Upper lobe of left lung (tissue), 6 donors: ENCODE measurements at regions not wholly inside any gene's neighbourhood (a gene's known extent, or its start where the extent isn't known, plus 50 kb on each side); places are given as distances from the start of the nearest gene placed in this dataset.

Experiments
- ATAC-seq, 2 donors: fragments of 200-7000 bp; cut with Tn5 transposase; one replicate each; pipeline ENCODE4 v1.9.1; 2022; ENCODE audit warnings: mild to moderate bottlenecking in 2 of 2, moderate library complexity in 2 of 2; ENCODE audit not compliant: low FRiP score in 2 of 2
- DNase-seq, 2 donors: peaks; one replicate each; pipeline ENCODE4 v3.0.0-alpha.2; 2019 to 2020
- H3K27ac ChIP-seq, 4 donors: fragments of 200-600 bp; sonication (generic); one replicate each; pipeline ENCODE4 v1.5.1; 2016 to 2019
- H3K27me3 ChIP-seq, 4 donors: fragments of 200-600 bp; sonication (generic); one replicate each; pipeline ENCODE4 v1.5.1; 2017 to 2019
- H3K36me3 ChIP-seq, 4 donors: fragments of 200-600 bp; sonication (generic); one replicate each; pipeline ENCODE4 v1.5.1; 2016 to 2019
- H3K4me1 ChIP-seq, 4 donors: fragments of 200-600 bp; sonication (generic); one replicate each; pipeline ENCODE4 v1.5.1; 2018 to 2019
- H3K4me3 ChIP-seq, 4 donors: fragments of 200-600 bp; sonication (generic); one replicate each; pipeline ENCODE4 v1.5.1; 2017 to 2019; ENCODE audit warnings: mild to moderate bottlenecking in 2 of 4, moderate library complexity in 1 of 4
- H3K9me3 ChIP-seq, 4 donors: fragments of 200-600 bp; sonication (generic); one replicate each; pipeline ENCODE4 v1.5.1; 2018 to 2019
- EP300 ChIP-seq, 4 donors: sonication (generic); formaldehyde crosslinking; IDR thresholded peaks; one replicate each; pipeline ENCODE4 v1.5.1; 2017; ENCODE audit warnings: antibody characterized with exemption in 4 of 4, control low read depth in 2 of 4
- POLR2A ChIP-seq, 4 donors: fragments of 450-650 bp; IDR thresholded peaks; one replicate each; pipeline ENCODE4 v1.5.1; 2016 to 2017; ENCODE audit warnings: antibody characterized with exemption in 4 of 4, mild to moderate bottlenecking in 2 of 4
- POLR2AphosphoS5 ChIP-seq, 2 donors: sonication (generic); formaldehyde crosslinking; IDR thresholded peaks; one replicate each; pipeline ENCODE4 v1.5.1; 2017; ENCODE audit warnings: antibody characterized with exemption in 2 of 2
- WGBS, 2 donors: methylation state at CpG; one replicate each; pipeline ENCODE4 v1.1.5; 2017 to 2018; 5-methylcytosine and 5-hydroxymethylcytosine counted together
- TF ChIP-seq, protein P1 (sequence below), 6 experiments: fragments of 450-650 bp in 4 of 6; fragments of 200-600 bp in 2 of 6; sonication (generic) in 2 of 6; IDR thresholded peaks; one replicate each; pipeline ENCODE4 v1.5.1; 2016 to 2019; ENCODE audit warnings: antibody characterized with exemption in 6 of 6
- donor health status: DM: no; HTN: no; CAD: no; lungs with moderate emphysema.
- donor health status: DM: no; HTN: yes; CAD: no; lungs with severe emphysema.

DNA sequence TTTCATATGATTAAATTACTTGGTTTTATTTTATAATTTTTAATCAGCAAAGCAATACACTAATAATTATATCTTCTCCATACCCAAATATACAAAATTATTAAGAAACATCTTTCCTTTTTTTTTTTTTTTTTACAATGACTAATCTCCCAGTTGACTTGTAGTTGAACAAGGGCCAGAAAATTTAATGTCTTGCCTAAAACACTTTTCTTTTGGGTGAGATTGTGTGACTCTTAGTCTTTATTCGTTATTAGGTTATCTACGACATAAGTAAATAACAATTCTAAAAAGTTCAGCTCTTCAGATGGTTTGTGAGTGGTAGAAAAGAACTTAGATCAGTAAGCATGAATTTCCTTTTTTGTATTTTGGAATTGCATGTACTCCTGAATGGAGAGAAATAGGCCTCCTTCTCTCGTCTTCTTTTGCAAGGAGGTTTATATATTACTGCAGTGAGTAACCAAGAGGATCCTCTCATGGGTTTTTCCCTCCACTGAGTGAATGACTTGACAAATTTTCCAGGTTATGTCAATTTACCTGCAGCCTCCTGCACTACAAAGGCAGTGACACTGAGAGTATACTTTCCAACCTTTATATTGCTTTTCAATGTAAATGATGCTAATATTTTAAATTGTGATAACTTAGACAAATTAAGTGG lies 364.5 kb upstream of the CITED2 start:
- no peaks in the 10 kb centered on the region for H3K27me3 ChIP-seq
- no peaks in the 10 kb centered on the region for H3K9me3 ChIP-seq
- no peak for DNase-seq
- TF ChIP-seq, protein P1, sequence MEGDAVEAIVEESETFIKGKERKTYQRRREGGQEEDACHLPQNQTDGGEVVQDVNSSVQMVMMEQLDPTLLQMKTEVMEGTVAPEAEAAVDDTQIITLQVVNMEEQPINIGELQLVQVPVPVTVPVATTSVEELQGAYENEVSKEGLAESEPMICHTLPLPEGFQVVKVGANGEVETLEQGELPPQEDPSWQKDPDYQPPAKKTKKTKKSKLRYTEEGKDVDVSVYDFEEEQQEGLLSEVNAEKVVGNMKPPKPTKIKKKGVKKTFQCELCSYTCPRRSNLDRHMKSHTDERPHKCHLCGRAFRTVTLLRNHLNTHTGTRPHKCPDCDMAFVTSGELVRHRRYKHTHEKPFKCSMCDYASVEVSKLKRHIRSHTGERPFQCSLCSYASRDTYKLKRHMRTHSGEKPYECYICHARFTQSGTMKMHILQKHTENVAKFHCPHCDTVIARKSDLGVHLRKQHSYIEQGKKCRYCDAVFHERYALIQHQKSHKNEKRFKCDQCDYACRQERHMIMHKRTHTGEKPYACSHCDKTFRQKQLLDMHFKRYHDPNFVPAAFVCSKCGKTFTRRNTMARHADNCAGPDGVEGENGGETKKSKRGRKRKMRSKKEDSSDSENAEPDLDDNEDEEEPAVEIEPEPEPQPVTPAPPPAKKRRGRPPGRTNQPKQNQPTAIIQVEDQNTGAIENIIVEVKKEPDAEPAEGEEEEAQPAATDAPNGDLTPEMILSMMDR (IDR thresholded peaks at IDR 0.05): no peak
- TF ChIP-seq EP300 (IDR thresholded peaks at IDR 0.05) (no peak), POLR2AphosphoS5 (IDR thresholded peaks at IDR 0.05) (no peak), POLR2A (IDR thresholded peaks at IDR 0.05) (no peak)
- no peak for ATAC-seq
- H3K36me3 ChIP-seq: no peaks in the 10 kb centered on the region
- no peak overlapping the region for H3K4me3 ChIP-seq
- H3K4me1 ChIP-seq: no peaks in the 10 kb centered on the region
- WGBS, 2 donors: 70 to 79% methylated on average over 3 of the region's 3 CpGs
- H3K27ac ChIP-seq: no peak overlapping the region

DNA sequence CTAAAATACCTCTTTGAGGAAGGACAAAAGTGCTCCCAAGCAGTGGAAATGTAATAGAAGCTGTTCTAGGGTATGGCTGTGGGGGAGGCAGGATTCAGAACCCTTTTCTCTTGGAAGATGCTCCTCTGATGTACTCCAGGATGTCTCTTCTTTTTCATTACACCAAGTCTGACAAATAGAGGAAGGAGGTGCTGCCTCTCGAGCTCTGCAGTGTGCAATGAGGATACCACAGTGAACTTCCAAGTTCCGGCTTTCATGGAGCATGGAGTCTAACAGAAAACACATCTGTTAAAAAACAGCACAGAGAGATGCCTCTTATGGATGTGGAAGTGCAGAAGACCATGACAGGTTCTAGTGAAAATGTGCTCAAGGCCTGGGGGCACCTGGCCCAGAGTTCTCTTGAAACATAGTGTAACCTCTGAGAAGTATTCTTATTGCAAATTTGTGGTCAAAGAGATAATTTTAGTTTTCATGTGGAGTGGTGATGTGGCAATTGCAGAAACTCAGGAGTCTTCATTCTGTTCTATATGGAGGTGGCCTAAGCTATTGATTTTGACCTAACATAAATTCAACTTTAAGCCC lies 362.0 kb upstream of the CITED2 start:
- H3K9me3 ChIP-seq: no peaks in the 10 kb centered on the region
- peak in 1 of 2 donors; percentile 23 for ATAC-seq
- no peak for DNase-seq

DNA sequence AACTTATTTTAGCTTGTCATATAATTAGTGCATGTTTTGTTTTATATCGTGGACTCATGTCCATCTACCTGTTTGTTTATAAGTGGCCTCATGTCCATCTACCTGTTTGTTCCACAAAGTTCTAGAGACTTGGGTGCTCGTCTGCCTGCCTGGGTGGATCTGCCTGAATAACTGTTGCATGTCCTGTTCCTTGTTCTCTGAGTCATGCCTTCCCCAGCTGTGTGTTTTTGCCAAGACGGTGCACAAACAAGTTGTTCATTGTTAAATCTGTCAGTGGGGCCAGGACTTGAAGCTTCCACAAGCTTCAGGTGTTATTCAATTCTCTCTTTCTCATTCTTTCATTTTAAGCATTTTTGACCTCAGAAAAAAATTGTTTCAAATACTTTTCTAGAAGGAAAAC lies 358.0 kb upstream of the CITED2 start:
- no peak overlapping the region for H3K27ac ChIP-seq
- DNase-seq: no peak
- no peaks in the 10 kb centered on the region for H3K27me3 ChIP-seq
- H3K4me3 ChIP-seq: no peak overlapping the region
- H3K9me3 ChIP-seq: no peaks in the 10 kb centered on the region
- WGBS, 2 donors: 56 to 61% methylated on average over 3 of the region's 3 CpGs
- H3K36me3 ChIP-seq: no peaks in the 10 kb centered on the region
- TF ChIP-seq EP300 (IDR thresholded peaks at IDR 0.05) (no peak), POLR2AphosphoS5 (IDR thresholded peaks at IDR 0.05) (no peak), POLR2A (IDR thresholded peaks at IDR 0.05) (no peak)
- TF ChIP-seq, protein P1 (IDR thresholded peaks at IDR 0.05): no peak
- ATAC-seq: peak in 1 of 2 donors; percentile 43
- no peaks in the 10 kb centered on the region for H3K4me1 ChIP-seq

More for the DNA sequence above, 362.0 kb upstream of the CITED2 start:
- Histone ChIP-seq H3K4me3 (no peak overlapping the region), H3K36me3 (no peaks in the 10 kb centered on the region), H3K27me3 (no peaks in the 10 kb centered on the region), H3K4me1 (no peaks in the 10 kb centered on the region), H3K27ac (no peak overlapping the region)
- TF ChIP-seq, protein P1 (IDR thresholded peaks at IDR 0.05): no peak
- TF ChIP-seq POLR2AphosphoS5 (IDR thresholded peaks at IDR 0.05) (no peak), EP300 (IDR thresholded peaks at IDR 0.05) (no peak), POLR2A (IDR thresholded peaks at IDR 0.05) (no peak)
- WGBS, 2 donors: 66 to 67% methylated on average over 2 of the region's 2 CpGs

GRCh38 chr6:139730340-139730974 lies 356.0 kb upstream of the CITED2 start:
- DNase-seq (no peak), ATAC-seq (no peak)
- Histone ChIP-seq H3K4me3 (no peak overlapping the region), H3K9me3 (no peaks in the 10 kb centered on the region), H3K27me3 (no peaks in the 10 kb centered on the region), H3K4me1 (no peaks in the 10 kb centered on the region), H3K36me3 (no peaks in the 10 kb centered on the region), H3K27ac (no peak overlapping the region)
- WGBS, 2 donors: 82 to 84% methylated on average over 2 of the region's 2 CpGs
- TF ChIP-seq EP300 (IDR thresholded peaks at IDR 0.05) (no peak), POLR2AphosphoS5 (IDR thresholded peaks at IDR 0.05) (no peak), POLR2A (IDR thresholded peaks at IDR 0.05) (no peak)
- TF ChIP-seq, protein P1 (IDR thresholded peaks at IDR 0.05): no peak
